IMR-90 (cell line): ENCODE measurements at regions not wholly inside any gene's neighbourhood (a gene's known extent, or its start where the extent isn't known, plus 50 kb on each side); places are given as distances from the start of the nearest gene placed in this dataset.

Experiments used
- CEBPB ChIP-seq: IDR thresholded peaks from 2 replicates; pipeline ENCODE4 v1.6.1; 2012; ENCODE audit warnings: low read depth, low read length, improper control_type of control experiment
- CTCF ChIP-seq: conservative IDR thresholded peaks from 2 replicates; pipeline ENCODE4 v1.5.1; 2012; ENCODE audit warnings: mild to moderate bottlenecking, low read depth, low read length, improper control_type of control experiment
- MXI1 ChIP-seq: IDR thresholded peaks from 2 replicates; pipeline ENCODE4 v1.6.1; 2012; ENCODE audit warnings: low read depth, mild to moderate bottlenecking, low read length, moderate library complexity, borderline replicate concordance
- POLR2A ChIP-seq: IDR thresholded peaks from 2 replicates; pipeline ENCODE4 v1.6.1; 2012; ENCODE audit warnings: mild to moderate bottlenecking, low read depth, low read length
- RAD21 ChIP-seq: IDR thresholded peaks from 2 replicates; pipeline ENCODE4 v1.6.1; 2012; ENCODE audit warnings: low read length, improper control_type of control experiment
- RFX5 ChIP-seq: IDR thresholded peaks from 2 replicates; pipeline ENCODE4 v1.8.0; 2012; ENCODE audit warnings: low read depth, mild to moderate bottlenecking, low read length, moderate library complexity
- USF2 ChIP-seq: fragments of 150-350 bp; IDR thresholded peaks from 2 replicates; pipeline ENCODE4 v1.6.1; 2017; ENCODE audit warnings: mild to moderate bottlenecking, antibody characterized with exemption, low read length, low read depth

GRCh38 chr4:152155070-152155469 is 380.8 kb downstream of the FBXW7 start:
- TF ChIP-seq CTCF (no peak), POLR2A (no peak), USF2 (no peak), RFX5 (no peak), RAD21 (no peak), CEBPB (no peak), MXI1 (no peak)
